ENCODE measurements at regions not wholly inside any gene's neighbourhood (a gene's known extent, or its start where the extent isn't known, plus 50 kb on each side); places are given as distances from the start of the nearest gene placed in this dataset.

- TF ChIP-seq CTCF (IDR thresholded peaks at IDR 0.05): no peak
- no peak for TF ChIP-seq POLR2AphosphoS5 (IDR thresholded peaks at IDR 0.05; ENCODE audit: low read depth, low read length)
- TF ChIP-seq, protein P1, sequence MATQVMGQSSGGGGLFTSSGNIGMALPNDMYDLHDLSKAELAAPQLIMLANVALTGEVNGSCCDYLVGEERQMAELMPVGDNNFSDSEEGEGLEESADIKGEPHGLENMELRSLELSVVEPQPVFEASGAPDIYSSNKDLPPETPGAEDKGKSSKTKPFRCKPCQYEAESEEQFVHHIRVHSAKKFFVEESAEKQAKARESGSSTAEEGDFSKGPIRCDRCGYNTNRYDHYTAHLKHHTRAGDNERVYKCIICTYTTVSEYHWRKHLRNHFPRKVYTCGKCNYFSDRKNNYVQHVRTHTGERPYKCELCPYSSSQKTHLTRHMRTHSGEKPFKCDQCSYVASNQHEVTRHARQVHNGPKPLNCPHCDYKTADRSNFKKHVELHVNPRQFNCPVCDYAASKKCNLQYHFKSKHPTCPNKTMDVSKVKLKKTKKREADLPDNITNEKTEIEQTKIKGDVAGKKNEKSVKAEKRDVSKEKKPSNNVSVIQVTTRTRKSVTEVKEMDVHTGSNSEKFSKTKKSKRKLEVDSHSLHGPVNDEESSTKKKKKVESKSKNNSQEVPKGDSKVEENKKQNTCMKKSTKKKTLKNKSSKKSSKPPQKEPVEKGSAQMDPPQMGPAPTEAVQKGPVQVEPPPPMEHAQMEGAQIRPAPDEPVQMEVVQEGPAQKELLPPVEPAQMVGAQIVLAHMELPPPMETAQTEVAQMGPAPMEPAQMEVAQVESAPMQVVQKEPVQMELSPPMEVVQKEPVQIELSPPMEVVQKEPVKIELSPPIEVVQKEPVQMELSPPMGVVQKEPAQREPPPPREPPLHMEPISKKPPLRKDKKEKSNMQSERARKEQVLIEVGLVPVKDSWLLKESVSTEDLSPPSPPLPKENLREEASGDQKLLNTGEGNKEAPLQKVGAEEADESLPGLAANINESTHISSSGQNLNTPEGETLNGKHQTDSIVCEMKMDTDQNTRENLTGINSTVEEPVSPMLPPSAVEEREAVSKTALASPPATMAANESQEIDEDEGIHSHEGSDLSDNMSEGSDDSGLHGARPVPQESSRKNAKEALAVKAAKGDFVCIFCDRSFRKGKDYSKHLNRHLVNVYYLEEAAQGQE (IDR thresholded peaks at IDR 0.05; ENCODE audit: insufficient read depth in 1 of 2, low read depth in 2 of 2, low read length in 1 of 2): no peak
- no peak for TF ChIP-seq SIN3A (IDR thresholded peaks at IDR 0.05; ENCODE audit: borderline replicate concordance, insufficient read depth, low read depth, low read length)
Observed at GRCh38 chr3:72313308-72313707, 528.4 kb upstream of the PROK2 start.
